ELF-1 (cell line): ENCODE measurements at regions not wholly inside any gene's neighbourhood (a gene's known extent, or its start where the extent isn't known, plus 50 kb on each side); places are given as distances from the start of the nearest gene placed in this dataset.

Experiments
- DNase-seq: peaks from one replicate; pipeline ENCODE4 v3.0.0-alpha.2; 2016; ENCODE audit warnings: low read depth, low spot score

- no peak for DNase-seq
These were observed 55.1 kb upstream of the TLR4 start for GRCh38 chr9:117649126-117649525.

- no peak for DNase-seq
These were observed 59.1 kb upstream of the TLR4 start for GRCh38 chr9:117644932-117645636.

GRCh38 chr9:117644133-117644931, 59.9 kb upstream of the TLR4 start:
- DNase-seq = peak; percentile 79

GRCh38 chr9:117643288-117643654, 60.9 kb upstream of the TLR4 start:
- no peak for DNase-seq

- DNase-seq = peak; percentile 23
These were observed 61.5 kb upstream of the TLR4 start for GRCh38 chr9:117642571-117643287.

- DNase-seq = no peak
These were observed 67.5 kb upstream of the TLR4 start for GRCh38 chr9:117636681-117637080.

GRCh38 chr9:117625154-117625553, 79.0 kb upstream of the TLR4 start:
- no peak for DNase-seq

GRCh38 chr9:117624106-117624505, 80.1 kb upstream of the TLR4 start:
- no peak for DNase-seq

GRCh38 chr9:117622347-117622746, 81.9 kb upstream of the TLR4 start:
- DNase-seq = no peak

GRCh38 chr9:117616431-117616831, 87.8 kb upstream of the TLR4 start:
- DNase-seq = no peak

- DNase-seq = no peak
These were observed 91.9 kb upstream of the TLR4 start for GRCh38 chr9:117612317-117612716.

- DNase-seq = no peak
These were observed 106.2 kb upstream of the TLR4 start for GRCh38 chr9:117597977-117598376.

- no peak for DNase-seq
These were observed 107.5 kb upstream of the TLR4 start for GRCh38 chr9:117596678-117597077.

- DNase-seq = no peak
These were observed 108.6 kb upstream of the TLR4 start for GRCh38 chr9:117595650-117596049.

- DNase-seq = no peak
These were observed 116.9 kb upstream of the TLR4 start for GRCh38 chr9:117587263-117587662.

GRCh38 chr9:117574099-117574498, 130.1 kb upstream of the TLR4 start:
- DNase-seq = no peak

GRCh38 chr9:117564839-117565238, 139.4 kb upstream of the TLR4 start:
- DNase-seq = no peak

- DNase-seq = no peak
These were observed 142.4 kb upstream of the TLR4 start for GRCh38 chr9:117561761-117562160.

GRCh38 chr9:117555964-117556629, 141.2 kb upstream of the ASTN2 start:
- peak; percentile 70 for DNase-seq

GRCh38 chr9:117552811-117553210, 138.0 kb upstream of the ASTN2 start:
- DNase-seq = no peak

- no peak for DNase-seq
These were observed 136.3 kb upstream of the ASTN2 start for GRCh38 chr9:117551171-117551570.

GRCh38 chr9:117549444-117549843, 134.6 kb upstream of the ASTN2 start:
- peak; percentile 22 for DNase-seq
